ENCODE measurements at regions not wholly inside any gene's neighbourhood (a gene's known extent, or its start where the extent isn't known, plus 50 kb on each side); places are given as distances from the start of the nearest gene placed in this dataset.
"Not testable (repeated sequence)": the region's sequence is repeated elsewhere in the genome, so short reads cannot be mapped to it uniquely, and the experiment has no call there.

DNA sequence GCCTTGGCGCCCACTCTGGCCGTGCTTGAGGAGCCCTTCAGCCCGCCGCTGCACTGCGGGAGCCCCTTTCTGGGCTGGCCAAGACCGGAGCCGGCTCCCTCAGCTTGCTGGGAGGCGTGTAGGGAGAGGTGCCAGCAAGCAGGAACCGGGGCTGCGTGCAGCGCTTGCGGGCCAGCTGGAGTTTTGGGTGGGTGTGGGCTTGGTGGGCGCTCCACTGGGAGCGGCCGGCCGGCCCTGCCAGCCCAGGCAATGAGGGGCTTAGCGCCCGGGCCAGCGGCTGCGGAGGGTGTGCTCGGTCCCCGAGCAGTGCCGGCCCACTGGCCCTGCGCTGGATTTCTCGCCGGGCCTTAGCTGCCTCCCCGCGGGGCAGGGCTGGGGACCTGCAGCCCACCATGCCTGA is 204.9 kb upstream of the HNRNPA3 start:
- H3K4me2 ChIP-seq (ENCODE audit: low read depth, low read length); H3K79me2 ChIP-seq (ENCODE audit: insufficient read depth, low read length); H3K27ac ChIP-seq (ENCODE audit: extremely low read length, insufficient read depth, low read length); H3K9me3 ChIP-seq (ENCODE audit: low read length); in situ Hi-C loops (cut with HindIII; ENCODE audit: extremely low pct_ligation_motif_present, low pct_unique_long_range_greater_than_20kb); H4K20me1 ChIP-seq (ENCODE audit: insufficient read depth, low read length); DNase-seq (ENCODE audit: low spot score); H2AFZ ChIP-seq (ENCODE audit: low read length); POLR2A ChIA-PET; H3K36me3 ChIP-seq (replicated peaks in 1 of 2; ENCODE audit: control insufficient read depth in 1 of 2, insufficient read depth in 2 of 2, low read length in 2 of 2); BruUV-seq (replicated peaks); H3K27me3 ChIP-seq (ENCODE audit: control insufficient read depth in 1 of 2, insufficient read depth in 2 of 2, low read length in 2 of 2); H3K4me3 ChIP-seq (replicated peaks in 1 of 3; ENCODE audit: insufficient read depth in 1 of 3, low read depth in 2 of 3, low read length in 3 of 3); intact Hi-C loops (cut with micrococcal nuclease; ENCODE audit: unreplicated experiment); ATAC-seq; CTCF ChIA-PET (ENCODE audit: low intra/inter-chr PET ratio, low total read pairs); FAIRE-seq; H3K4me1 ChIP-seq (ENCODE audit: insufficient read depth, low read length); H3K9ac ChIP-seq (ENCODE audit: insufficient read depth, low read depth, low read length): not testable (repeated sequence)
- 67% methylated on average over 18 of the region's 28 CpGs for WGBS (ENCODE audit: low lambda C conversion rate)

- H3K27ac ChIP-seq (ENCODE audit: extremely low read length, insufficient read depth, low read length); H3K9me3 ChIP-seq (ENCODE audit: low read length); H3K27me3 ChIP-seq (ENCODE audit: control insufficient read depth in 1 of 2, insufficient read depth in 2 of 2, low read length in 2 of 2); H3K4me3 ChIP-seq (replicated peaks in 1 of 3; ENCODE audit: insufficient read depth in 1 of 3, low read depth in 2 of 3, low read length in 3 of 3); H2AFZ ChIP-seq (ENCODE audit: low read length); ATAC-seq; DNase-seq (ENCODE audit: low spot score); H4K20me1 ChIP-seq (ENCODE audit: insufficient read depth, low read length); CTCF ChIA-PET (ENCODE audit: low intra/inter-chr PET ratio, low total read pairs); POLR2A ChIA-PET; BruUV-seq (replicated peaks); FAIRE-seq; H3K4me1 ChIP-seq (ENCODE audit: insufficient read depth, low read length); H3K4me2 ChIP-seq (ENCODE audit: low read depth, low read length); H3K79me2 ChIP-seq (ENCODE audit: insufficient read depth, low read length); in situ Hi-C loops (cut with HindIII; ENCODE audit: extremely low pct_ligation_motif_present, low pct_unique_long_range_greater_than_20kb); intact Hi-C loops (cut with micrococcal nuclease; ENCODE audit: unreplicated experiment); H3K36me3 ChIP-seq (replicated peaks in 1 of 2; ENCODE audit: control insufficient read depth in 1 of 2, insufficient read depth in 2 of 2, low read length in 2 of 2); H3K9ac ChIP-seq (ENCODE audit: insufficient read depth, low read depth, low read length): not testable (repeated sequence)
- WGBS (ENCODE audit: low lambda C conversion rate), result 49% methylated on average over 17 of the region's 17 CpGs
Observed at GRCh38 chr2:177008662-177009061, 203.9 kb upstream of the HNRNPA3 start.

DNA sequence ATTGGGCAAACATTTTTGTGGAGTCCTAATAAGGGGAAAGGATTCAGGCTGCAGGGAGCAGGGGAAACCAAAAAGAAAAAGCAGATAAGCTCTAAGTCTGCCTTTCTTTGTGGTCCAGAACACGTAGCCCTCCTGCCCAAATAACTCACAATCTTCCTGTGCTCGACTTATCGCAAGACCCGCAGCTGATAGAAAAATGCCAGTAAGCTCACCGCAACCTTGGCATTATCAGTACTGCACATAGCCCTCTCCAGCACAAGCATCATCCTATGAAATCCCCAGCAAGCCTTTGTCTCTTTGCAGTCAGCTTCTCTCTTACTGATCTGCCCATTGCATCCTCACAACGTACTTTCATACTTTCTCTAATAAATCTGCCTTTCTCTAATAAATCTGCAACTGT is 202.4 kb upstream of the HNRNPA3 start:
- no peaks in the 10 kb centered on the region for H3K79me2 ChIP-seq (ENCODE audit: insufficient read depth, low read length)
- ATAC-seq (no peak), DNase-seq (ENCODE audit: low spot score) (no peak), FAIRE-seq (no peak)
- intact Hi-C loops (cut with micrococcal nuclease; ENCODE audit: unreplicated experiment) (no loop called here), in situ Hi-C loops (cut with HindIII; ENCODE audit: extremely low pct_ligation_motif_present, low pct_unique_long_range_greater_than_20kb) (no loop called here)
- H3K27me3 ChIP-seq (ENCODE audit: control insufficient read depth in 1 of 2, insufficient read depth in 2 of 2, low read length in 2 of 2), result no peaks in the 10 kb centered on the region
- no peaks in the 10 kb centered on the region for H3K36me3 ChIP-seq (replicated peaks in 1 of 2; ENCODE audit: control insufficient read depth in 1 of 2, insufficient read depth in 2 of 2, low read length in 2 of 2)
- no peaks in the 10 kb centered on the region for H3K4me1 ChIP-seq (ENCODE audit: insufficient read depth, low read length)
- no TSS peak for BruUV-seq (replicated peaks)
- no peak overlapping the region for H3K4me3 ChIP-seq (replicated peaks in 1 of 3; ENCODE audit: insufficient read depth in 1 of 3, low read depth in 2 of 3, low read length in 3 of 3)
- POLR2A ChIA-PET, result no interaction called here
- H3K9ac ChIP-seq (ENCODE audit: insufficient read depth, low read depth, low read length), result no peak overlapping the region
- no peak overlapping the region for H2AFZ ChIP-seq (ENCODE audit: low read length)
- no peaks in the 10 kb centered on the region for H4K20me1 ChIP-seq (ENCODE audit: insufficient read depth, low read length)
- CTCF ChIA-PET (ENCODE audit: low intra/inter-chr PET ratio, low total read pairs), result no interaction called here
- TF ChIP-seq ZNF577 (CRISPR knock-in tag; IDR thresholded peaks at IDR 0.05; ENCODE audit: borderline replicate concordance, low read depth) (no peak), NR3C1 (CRISPR knock-in tag; IDR thresholded peaks at IDR 0.05) (no peak), ZC3H4 (CRISPR knock-in tag; IDR thresholded peaks at IDR 0.05; ENCODE audit: borderline replicate concordance) (no peak), ZNF205 (CRISPR knock-in tag; IDR thresholded peaks at IDR 0.05) (no peak), ZNF749 (CRISPR knock-in tag; IDR thresholded peaks at IDR 0.05; ENCODE audit: borderline replicate concordance) (no peak), NCOR1 (IDR thresholded peaks at IDR 0.05; ENCODE audit: borderline replicate concordance, low read length) (no peak), ZNF510 (CRISPR knock-in tag; IDR thresholded peaks at IDR 0.05; ENCODE audit: low read depth) (no peak)
- no peak overlapping the region for H3K4me2 ChIP-seq (ENCODE audit: low read depth, low read length)
- H3K27ac ChIP-seq (ENCODE audit: extremely low read length, insufficient read depth, low read length), result no peak overlapping the region
- 27% methylated on average over 6 of the region's 6 CpGs for WGBS (ENCODE audit: low lambda C conversion rate)
- no peaks in the 10 kb centered on the region for H3K9me3 ChIP-seq (ENCODE audit: low read length)

Measured in HepG2 (cell line).